Prostate gland (tissue), 2 donors: ENCODE measurements at regions not wholly inside any gene's neighbourhood (a gene's known extent, or its start where the extent isn't known, plus 50 kb on each side); places are given as distances from the start of the nearest gene placed in this dataset.

Experiments used
- POLR2A ChIP-seq: fragments of 450-650 bp; IDR thresholded peaks from one replicate; pipeline ENCODE4 v1.6.1; 2016; ENCODE audit warnings: antibody characterized with exemption, mild to moderate bottlenecking
- POLR2AphosphoS5 ChIP-seq: sonication (generic); formaldehyde crosslinking; IDR thresholded peaks from one replicate; pipeline ENCODE4 v1.6.1; 2017; ENCODE audit warnings: antibody characterized with exemption
- TF ChIP-seq, protein P1 (sequence below), 4 experiments: fragments of 200-600 bp in 2 of 4; fragments of 450-650 bp in 2 of 4; sonication (generic) in 2 of 4; IDR thresholded peaks; 1 replicate in 3 of 4; 2 replicates in 1 of 4; pipeline ENCODE4 v1.5.1; 2016 to 2019; ENCODE audit warnings: antibody characterized with exemption in 4 of 4, mild to moderate bottlenecking in 2 of 4, moderate library complexity in 2 of 4

DNA sequence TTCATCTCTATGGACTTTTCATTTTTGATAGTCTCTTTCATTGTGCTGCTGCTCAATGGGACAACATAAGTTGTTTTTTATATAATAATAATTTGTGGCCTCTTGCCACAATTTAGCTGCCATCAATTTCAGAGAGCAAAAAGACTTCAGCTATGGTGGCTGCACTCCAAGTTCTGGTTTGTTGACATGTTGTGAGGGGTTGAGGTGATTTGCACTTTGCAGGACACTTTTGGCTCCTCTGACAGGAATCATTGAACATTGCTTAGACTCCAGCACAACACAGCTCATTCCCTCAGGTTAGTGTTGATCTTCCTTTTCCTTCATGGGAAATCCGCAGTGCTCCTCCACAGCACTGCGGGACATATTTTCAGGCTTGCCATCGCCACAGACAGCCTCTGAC is 725.4 kb upstream of the TSPY4 start:
- TF ChIP-seq POLR2AphosphoS5 (no peak), POLR2A (no peak)
- TF ChIP-seq, protein P1, sequence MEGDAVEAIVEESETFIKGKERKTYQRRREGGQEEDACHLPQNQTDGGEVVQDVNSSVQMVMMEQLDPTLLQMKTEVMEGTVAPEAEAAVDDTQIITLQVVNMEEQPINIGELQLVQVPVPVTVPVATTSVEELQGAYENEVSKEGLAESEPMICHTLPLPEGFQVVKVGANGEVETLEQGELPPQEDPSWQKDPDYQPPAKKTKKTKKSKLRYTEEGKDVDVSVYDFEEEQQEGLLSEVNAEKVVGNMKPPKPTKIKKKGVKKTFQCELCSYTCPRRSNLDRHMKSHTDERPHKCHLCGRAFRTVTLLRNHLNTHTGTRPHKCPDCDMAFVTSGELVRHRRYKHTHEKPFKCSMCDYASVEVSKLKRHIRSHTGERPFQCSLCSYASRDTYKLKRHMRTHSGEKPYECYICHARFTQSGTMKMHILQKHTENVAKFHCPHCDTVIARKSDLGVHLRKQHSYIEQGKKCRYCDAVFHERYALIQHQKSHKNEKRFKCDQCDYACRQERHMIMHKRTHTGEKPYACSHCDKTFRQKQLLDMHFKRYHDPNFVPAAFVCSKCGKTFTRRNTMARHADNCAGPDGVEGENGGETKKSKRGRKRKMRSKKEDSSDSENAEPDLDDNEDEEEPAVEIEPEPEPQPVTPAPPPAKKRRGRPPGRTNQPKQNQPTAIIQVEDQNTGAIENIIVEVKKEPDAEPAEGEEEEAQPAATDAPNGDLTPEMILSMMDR (IDR thresholded peaks at IDR 0.05), result no peak
